Pancreas (tissue), 10 donors: ENCODE measurements at regions not wholly inside any gene's neighbourhood (a gene's known extent, or its start where the extent isn't known, plus 50 kb on each side); places are given as distances from the start of the nearest gene placed in this dataset.

Source experiments
- ATAC-seq, 4 donors: fragments of 200-7000 bp; cut with Tn5 transposase; one replicate each; pipeline versions ENCODE4 v1.8.0 to v1.9.1; 2020; ENCODE audit warnings: mild to moderate bottlenecking in 4 of 4, moderate library complexity in 4 of 4
- DNase-seq, 6 donors: peaks; one replicate each; pipeline ENCODE4 v3.0.0-alpha.2; 2020
- FAIRE-seq: peaks from 2 replicates; lab custom pipeline; 2012; peaks lifted over from hg19 to GRCh38; lab: Jason Lieb, UNC
- H3K27ac ChIP-seq, 4 donors: fragments of 200-600 bp; sonication (generic); 1 replicate in 3 of 4; 2 replicates in 1 of 4; pipeline versions ENCODE4 v1.5.0 to v1.8.0; 2020
- H3K27me3 ChIP-seq, 4 donors: fragments of 200-600 bp; one replicate each; pipeline ENCODE4 v1.8.0; 2021
- H3K36me3 ChIP-seq, 3 donors: fragments of 200-600 bp; sonication (generic) in 1 of 3; one replicate each; pipeline versions ENCODE4 v1.5.0 to v1.8.0; 2020 to 2021
- H3K4me1 ChIP-seq, 3 donors: fragments of 200-600 bp; one replicate each; pipeline ENCODE4 v1.8.0; 2021
- H3K4me3 ChIP-seq, 4 donors: fragments of 200-600 bp; sonication (generic) in 2 of 4; one replicate each; pipeline versions ENCODE4 v1.5.0 to v1.8.0; 2020 to 2021
- H3K9me3 ChIP-seq, 4 donors: fragments of 200-600 bp; one replicate each; pipeline ENCODE4 v1.8.0; 2021
- WGBS, 2 donors: extraction: QIAGEN DNeasy Blood & Tissue Kit; methylation state at CpG; one replicate each; pipeline ENCODE4 v1.1.7; 2013; 5-methylcytosine and 5-hydroxymethylcytosine counted together
- intact Hi-C, 3 donors: fragments of 100-400 bp; cut with DNase I; formaldehyde crosslinking; loops; one replicate each; pipeline versions ENCODE4 v1.11.1 to v1.14.2; 2022
- TF ChIP-seq, protein P1 (sequence below), 4 donors: fragments of 200-600 bp; sonication (generic) in 3 of 4; IDR thresholded peaks; one replicate each; pipeline versions ENCODE4 v1.5.0 to v1.8.0; 2021; ENCODE audit warnings: antibody characterized with exemption in 4 of 4
- donor health status: healthy with polysubstance abuse.
- donor health status: DM: no; HTN: no; CAD: no; lungs with moderate emphysema.
- donor health status: DM: no; HTN: no; CAD: no.
- donor health status: control.
- donor health status: control.
- donor health status: Bipolar disorder and iron deficiency.
- donor health status: DM: yes; HTN: yes; CAD: no.
- donor health status: DM: no; HTN: no; CAD: no.
- donor health status: DM: no; HTN: no; CAD: no.
- donor health status: DM: yes; HTN: yes; CAD: no.

DNA sequence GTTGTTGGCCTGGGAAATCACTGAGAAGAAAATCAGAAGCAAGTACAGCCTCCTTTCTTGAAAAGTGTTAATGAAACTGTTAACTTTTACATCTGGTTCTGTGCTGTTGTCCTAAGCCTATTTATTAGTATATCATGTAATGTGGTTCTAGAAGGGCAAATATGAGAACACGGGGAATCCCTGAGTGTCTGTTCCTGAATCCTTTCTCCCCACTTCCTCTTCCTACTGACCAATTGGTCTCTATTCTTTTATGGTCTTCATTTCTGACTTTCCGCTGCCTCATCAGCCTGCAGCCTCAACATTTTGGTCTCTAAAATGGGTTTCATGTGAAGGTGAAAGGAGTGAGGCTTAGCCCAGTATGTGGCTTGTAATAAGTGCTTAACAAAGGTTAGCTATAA is 159.9 kb upstream of the MAMLD1 start:
- no peaks in the 10 kb centered on the region for H3K36me3 ChIP-seq
- no peaks in the 10 kb centered on the region for H3K9me3 ChIP-seq
- intact Hi-C loops: no loop called here
- H3K4me3 ChIP-seq: no peak overlapping the region
- FAIRE-seq (no peak), DNase-seq (no peak), ATAC-seq (no peak)
- H3K27ac ChIP-seq: no peak overlapping the region
- TF ChIP-seq, protein P1, sequence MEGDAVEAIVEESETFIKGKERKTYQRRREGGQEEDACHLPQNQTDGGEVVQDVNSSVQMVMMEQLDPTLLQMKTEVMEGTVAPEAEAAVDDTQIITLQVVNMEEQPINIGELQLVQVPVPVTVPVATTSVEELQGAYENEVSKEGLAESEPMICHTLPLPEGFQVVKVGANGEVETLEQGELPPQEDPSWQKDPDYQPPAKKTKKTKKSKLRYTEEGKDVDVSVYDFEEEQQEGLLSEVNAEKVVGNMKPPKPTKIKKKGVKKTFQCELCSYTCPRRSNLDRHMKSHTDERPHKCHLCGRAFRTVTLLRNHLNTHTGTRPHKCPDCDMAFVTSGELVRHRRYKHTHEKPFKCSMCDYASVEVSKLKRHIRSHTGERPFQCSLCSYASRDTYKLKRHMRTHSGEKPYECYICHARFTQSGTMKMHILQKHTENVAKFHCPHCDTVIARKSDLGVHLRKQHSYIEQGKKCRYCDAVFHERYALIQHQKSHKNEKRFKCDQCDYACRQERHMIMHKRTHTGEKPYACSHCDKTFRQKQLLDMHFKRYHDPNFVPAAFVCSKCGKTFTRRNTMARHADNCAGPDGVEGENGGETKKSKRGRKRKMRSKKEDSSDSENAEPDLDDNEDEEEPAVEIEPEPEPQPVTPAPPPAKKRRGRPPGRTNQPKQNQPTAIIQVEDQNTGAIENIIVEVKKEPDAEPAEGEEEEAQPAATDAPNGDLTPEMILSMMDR (IDR thresholded peaks at IDR 0.05): no peak
- no peaks in the 10 kb centered on the region for H3K4me1 ChIP-seq
- H3K27me3 ChIP-seq: no peaks in the 10 kb centered on the region
- WGBS, 2 donors: 86% methylated on average over 2 of the region's 2 CpGs

DNA sequence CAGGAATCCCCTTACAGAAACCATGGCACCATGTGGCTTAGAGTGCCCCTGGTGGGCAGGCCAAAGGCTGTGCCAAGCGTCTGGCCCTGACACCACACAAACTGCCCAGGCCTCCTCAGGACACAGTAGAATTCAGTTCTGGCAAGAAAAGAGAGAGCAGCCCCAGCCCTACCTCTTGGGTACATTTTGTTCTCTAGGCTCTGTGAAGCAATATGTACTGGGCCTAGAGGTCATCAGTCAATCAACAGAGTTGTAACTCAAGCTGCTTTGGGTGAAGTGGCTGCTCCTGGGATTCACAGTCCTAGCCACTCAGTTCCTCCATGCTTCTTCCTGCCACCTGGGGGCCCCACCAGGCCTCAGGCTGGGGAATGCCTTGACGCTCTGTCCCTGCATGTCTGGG is 158.1 kb upstream of the MAMLD1 start:
- FAIRE-seq: no peak
- Histone ChIP-seq H3K27ac (no peak overlapping the region), H3K4me3 (no peak overlapping the region), H3K36me3 (no peaks in the 10 kb centered on the region), H3K9me3 (no peaks in the 10 kb centered on the region), H3K4me1 (no peaks in the 10 kb centered on the region), H3K27me3 (no peaks in the 10 kb centered on the region)
- intact Hi-C loops: no loop called here
- ATAC-seq: peak in 1 of 4 donors; percentile 58
- WGBS, 2 donors: 73 to 94% methylated on average over 2 of the region's 2 CpGs
- DNase-seq: no peak
- TF ChIP-seq, protein P1 (IDR thresholded peaks at IDR 0.05): no peak

DNA sequence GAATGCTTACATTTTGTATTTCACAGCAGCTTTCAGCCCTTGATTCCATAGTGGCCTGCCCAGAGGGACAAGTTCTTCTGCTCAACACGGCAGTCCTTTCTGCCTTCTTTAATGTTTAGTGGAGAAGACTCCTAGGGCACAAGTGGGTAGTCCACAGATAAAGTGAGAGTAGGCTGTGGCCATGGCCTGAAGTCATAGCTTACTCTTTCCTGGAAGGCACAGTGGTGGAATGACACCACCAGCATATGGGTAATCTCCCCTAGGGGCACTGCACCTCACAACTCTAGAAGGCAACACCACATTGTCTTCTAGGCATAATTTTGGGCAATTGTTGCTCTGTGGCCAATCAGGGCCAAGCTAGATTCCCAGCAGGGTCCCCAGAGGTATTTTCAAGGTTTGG is 155.4 kb upstream of the MAMLD1 start:
- intact Hi-C loops: no loop called here
- Histone ChIP-seq H3K4me1 (no peaks in the 10 kb centered on the region), H3K27me3 (no peaks in the 10 kb centered on the region), H3K4me3 (no peak overlapping the region), H3K9me3 (no peaks in the 10 kb centered on the region), H3K36me3 (no peaks in the 10 kb centered on the region), H3K27ac (no peak overlapping the region)
- no peak for FAIRE-seq
- TF ChIP-seq, protein P1 (IDR thresholded peaks at IDR 0.05): no peak
- no peak for DNase-seq
- WGBS, 2 donors: 75 to 90% methylated on average over 1 of the region's 1 CpG
- ATAC-seq: no peak

DNA sequence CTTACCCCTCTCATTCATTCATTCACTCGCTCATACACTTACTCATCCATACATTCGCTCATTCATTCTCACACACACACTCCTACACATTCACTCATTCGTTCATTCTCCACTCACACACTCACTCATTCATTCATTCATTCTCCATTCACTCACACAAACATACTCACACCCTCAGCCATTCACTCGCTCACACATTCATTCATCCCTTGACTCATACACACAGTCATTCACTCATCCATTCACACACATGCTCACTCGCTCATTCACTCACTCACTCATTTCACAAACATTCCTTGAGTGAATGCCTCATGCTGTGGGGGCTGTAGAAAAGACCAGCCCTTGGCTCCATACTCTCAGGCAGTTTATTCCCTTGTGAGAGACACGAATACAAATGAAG is 151.1 kb upstream of the MAMLD1 start:
- DNase-seq: no peak
- ATAC-seq: no peak
- FAIRE-seq: no peak

More for the DNA sequence above, 151.1 kb upstream of the MAMLD1 start:
- TF ChIP-seq, protein P1 (IDR thresholded peaks at IDR 0.05): no peak
- no peaks in the 10 kb centered on the region for H3K4me1 ChIP-seq
- intact Hi-C loops: no loop called here
- WGBS, 2 donors: 65 to 87% methylated on average over 6 of the region's 6 CpGs
- no peak overlapping the region for H3K4me3 ChIP-seq
- no peaks in the 10 kb centered on the region for H3K9me3 ChIP-seq
- H3K27me3 ChIP-seq: no peaks in the 10 kb centered on the region
- no peak overlapping the region for H3K27ac ChIP-seq
- no peaks in the 10 kb centered on the region for H3K36me3 ChIP-seq
